GM12892 (cell line): ENCODE measurements at regions not wholly inside any gene's neighbourhood (a gene's known extent, or its start where the extent isn't known, plus 50 kb on each side); places are given as distances from the start of the nearest gene placed in this dataset.
"Not testable (repeated sequence)": the region's sequence is repeated elsewhere in the genome, so short reads cannot be mapped to it uniquely, and the experiment has no call there.

Experiments used
- DNase-seq: peaks from one replicate; pipeline ENCODE4 v3.0.0; 2011; ENCODE audit not compliant: insufficient read length
- FAIRE-seq: peaks from 2 replicates; lab custom pipeline; 2011; peaks lifted over from hg19 to GRCh38; lab: Jason Lieb, UNC
- POLR2A ChIP-seq: IDR thresholded peaks from 2 replicates; pipeline ENCODE4 v1.6.1; 2011; ENCODE audit warnings: low read depth, low read length, control low read depth
- POLR2AphosphoS5 ChIP-seq: IDR thresholded peaks from 2 replicates; pipeline ENCODE4 v1.6.1; 2011; ENCODE audit warnings: low read depth, low read length, control low read depth
- TAF1 ChIP-seq: IDR thresholded peaks from 2 replicates; pipeline ENCODE4 v1.6.1; 2011; ENCODE audit warnings: low read depth, mild to moderate bottlenecking, control low read depth, low read length, borderline replicate concordance

GRCh38 chr18:70732916-70733315 is 444.1 kb downstream of the SOCS6 start:
- FAIRE-seq (no peak), DNase-seq (no peak)
- TF ChIP-seq POLR2AphosphoS5 = no peak
- TF ChIP-seq POLR2A = no peak
- TF ChIP-seq TAF1 = no peak

DNA sequence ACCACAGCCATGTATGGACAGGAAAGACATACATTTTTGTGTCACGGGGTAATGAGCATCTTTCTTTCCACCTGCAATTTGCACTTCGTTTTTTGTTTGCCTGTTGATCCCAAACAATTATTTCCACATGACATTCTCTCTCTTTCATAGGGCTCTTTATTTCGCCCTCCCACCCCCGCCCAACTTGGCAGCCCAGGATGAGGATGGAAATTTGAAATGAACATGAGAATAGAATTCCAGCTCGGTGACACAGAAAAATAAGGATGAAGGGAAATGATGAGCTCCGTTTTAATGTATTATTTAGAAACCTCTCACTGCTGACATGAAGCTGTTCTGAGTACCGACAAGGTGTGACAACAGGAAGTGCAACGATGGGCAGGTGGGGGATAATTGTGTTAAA is 443.3 kb downstream of the SOCS6 start:
- FAIRE-seq (no peak), DNase-seq (no peak)
- no peak for TF ChIP-seq TAF1
- TF ChIP-seq POLR2A = no peak
- no peak for TF ChIP-seq POLR2AphosphoS5

- FAIRE-seq (no peak), DNase-seq (no peak)
- no peak for TF ChIP-seq POLR2AphosphoS5
- no peak for TF ChIP-seq TAF1
- TF ChIP-seq POLR2A = no peak
These were observed 431.8 kb downstream of the SOCS6 start for GRCh38 chr18:70720607-70721006.

GRCh38 chr18:70709720-70710119 is 420.9 kb downstream of the SOCS6 start:
- no peak for FAIRE-seq
- no peak for DNase-seq
- no peak for TF ChIP-seq POLR2A
- TF ChIP-seq POLR2AphosphoS5 = no peak
- no peak for TF ChIP-seq TAF1

DNA sequence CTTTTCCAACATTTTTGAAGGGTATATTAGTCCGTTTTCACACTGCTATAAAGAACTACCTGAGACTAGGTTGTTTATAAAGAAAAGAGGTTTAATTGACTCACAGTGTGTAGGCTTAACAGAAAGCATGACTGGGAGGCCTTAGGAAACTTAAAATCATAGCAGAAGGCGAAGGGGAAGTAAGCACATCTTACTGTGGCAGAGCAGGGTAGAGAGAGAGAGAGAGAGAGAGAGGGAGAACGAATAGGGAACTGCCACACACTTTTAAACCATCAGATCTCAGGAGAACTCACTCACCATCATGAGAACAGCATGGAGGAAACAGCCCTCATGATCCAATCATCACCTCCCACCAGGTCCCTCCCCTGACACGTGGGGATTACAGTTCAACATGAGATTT is 420.3 kb downstream of the SOCS6 start:
- TF ChIP-seq POLR2AphosphoS5 = no peak
- FAIRE-seq (no peak), DNase-seq (no peak)

DNA sequence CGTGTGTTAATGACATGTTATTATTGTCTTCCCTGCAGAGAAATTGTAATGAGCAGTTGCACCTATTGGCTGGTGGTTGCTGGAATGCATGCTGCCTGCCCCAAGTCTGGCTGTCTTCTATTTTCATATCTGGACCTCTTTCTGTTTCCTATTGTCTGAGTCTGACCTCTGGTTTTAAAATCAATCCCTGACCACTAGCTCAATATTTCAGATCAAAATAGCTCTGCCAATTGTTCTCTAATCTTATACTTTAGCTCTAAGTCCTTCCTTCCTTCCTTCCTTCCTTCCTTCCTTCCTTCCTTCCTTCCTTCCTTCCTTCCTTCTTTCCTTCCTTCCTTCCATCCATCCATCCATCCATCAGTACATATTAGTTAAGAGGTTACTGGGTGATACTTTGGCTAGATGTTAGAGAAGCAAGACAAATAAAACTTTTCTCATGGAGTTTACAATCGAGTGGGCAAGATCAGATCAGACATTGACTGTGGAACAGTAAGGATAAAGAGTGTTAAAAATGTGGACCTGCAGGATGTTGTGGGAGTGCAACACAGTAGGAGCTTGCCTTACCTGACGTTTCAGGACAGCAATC is 417.1 kb downstream of the SOCS6 start:
- DNase-seq = no peak
- TF ChIP-seq TAF1 = no peak
- TF ChIP-seq POLR2AphosphoS5 = no peak
- TF ChIP-seq POLR2A = no peak
- no peak for FAIRE-seq

DNA sequence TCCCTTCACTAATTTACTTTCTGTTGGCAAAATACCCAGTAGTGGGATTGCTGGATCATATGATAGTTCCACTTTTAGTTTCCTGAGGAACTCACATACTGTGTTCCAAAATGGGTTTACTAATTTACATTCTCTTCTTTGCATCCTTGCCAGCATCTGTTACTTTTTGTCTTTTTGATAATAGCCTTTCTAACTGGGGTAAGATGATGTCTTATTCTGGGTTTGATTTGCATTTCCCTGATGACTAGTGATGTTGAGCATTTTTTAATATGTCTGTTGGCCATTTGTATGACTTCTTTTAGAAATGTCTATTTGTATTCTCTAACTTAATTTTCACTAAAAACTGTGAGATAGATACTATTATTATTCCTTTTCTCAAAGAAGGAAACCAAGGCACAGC is 411.7 kb downstream of the SOCS6 start:
- FAIRE-seq (no peak), DNase-seq (no peak)
- TF ChIP-seq POLR2A (no peak), POLR2AphosphoS5 (no peak), TAF1 (no peak)

DNA sequence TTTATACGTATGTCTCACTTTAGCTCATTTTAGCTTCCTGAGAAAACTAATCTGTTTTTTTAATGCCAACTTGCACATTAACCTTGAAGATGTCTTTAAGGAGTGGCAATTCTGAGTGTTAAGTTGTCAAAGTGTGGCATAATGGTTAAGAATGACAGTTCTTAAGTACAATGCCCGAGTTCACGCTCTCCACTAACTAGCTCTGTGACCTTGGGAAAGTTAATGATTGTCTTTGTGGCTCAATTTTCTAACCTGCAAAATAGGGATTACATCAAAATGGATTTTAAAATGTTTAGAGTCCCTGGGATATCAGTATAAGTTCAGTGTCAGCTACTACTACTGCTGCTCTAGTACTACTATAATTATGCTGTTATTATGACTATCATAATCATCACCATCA is 409.7 kb downstream of the SOCS6 start:
- FAIRE-seq = no peak
- TF ChIP-seq POLR2A = no peak
- TF ChIP-seq TAF1 = no peak
- TF ChIP-seq POLR2AphosphoS5 = no peak

DNA sequence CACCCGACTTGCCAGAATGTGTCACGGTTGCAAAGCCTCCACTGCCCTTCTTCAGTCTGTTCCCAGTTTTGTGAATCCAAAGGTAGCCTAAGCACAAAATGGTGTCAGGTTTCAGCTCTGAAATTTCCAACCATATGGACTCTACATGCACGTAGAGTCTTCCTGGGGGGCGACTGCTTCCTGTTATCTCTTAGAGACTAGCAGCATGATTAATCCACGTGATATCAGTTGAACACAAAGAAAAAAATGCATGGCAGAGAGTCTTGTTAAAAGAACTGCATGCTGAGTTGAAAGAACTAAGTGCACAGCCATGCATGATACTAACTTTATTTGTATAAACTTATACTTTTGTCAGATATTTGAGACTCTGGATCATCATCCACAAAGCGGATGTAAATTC is 404.4 kb downstream of the SOCS6 start:
- DNase-seq = no peak
- no peak for TF ChIP-seq TAF1
- no peak for TF ChIP-seq POLR2AphosphoS5
- no peak for TF ChIP-seq POLR2A
- no peak for FAIRE-seq

More for the DNA sequence above, 409.7 kb downstream of the SOCS6 start:
- no peak for DNase-seq

DNA sequence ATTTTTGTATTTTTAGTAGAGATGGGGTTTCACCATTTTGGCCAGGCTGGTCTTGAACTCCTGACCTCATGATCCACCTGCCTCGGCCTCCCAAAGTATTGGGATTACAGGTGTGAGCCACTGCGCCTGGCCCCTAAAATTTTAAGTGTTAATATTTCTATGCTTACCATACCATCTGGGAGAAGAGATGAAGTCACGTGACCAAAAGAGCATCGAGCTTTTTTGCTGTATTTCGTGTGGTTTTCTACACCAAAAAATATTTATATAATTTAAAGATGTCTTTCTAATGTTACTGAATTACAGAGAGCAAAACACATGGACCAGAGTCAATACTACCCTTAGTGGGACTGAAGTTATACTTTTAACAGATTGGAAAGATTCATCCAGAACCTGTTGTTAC is 400.9 kb downstream of the SOCS6 start:
- FAIRE-seq = not testable (repeated sequence)

DNA sequence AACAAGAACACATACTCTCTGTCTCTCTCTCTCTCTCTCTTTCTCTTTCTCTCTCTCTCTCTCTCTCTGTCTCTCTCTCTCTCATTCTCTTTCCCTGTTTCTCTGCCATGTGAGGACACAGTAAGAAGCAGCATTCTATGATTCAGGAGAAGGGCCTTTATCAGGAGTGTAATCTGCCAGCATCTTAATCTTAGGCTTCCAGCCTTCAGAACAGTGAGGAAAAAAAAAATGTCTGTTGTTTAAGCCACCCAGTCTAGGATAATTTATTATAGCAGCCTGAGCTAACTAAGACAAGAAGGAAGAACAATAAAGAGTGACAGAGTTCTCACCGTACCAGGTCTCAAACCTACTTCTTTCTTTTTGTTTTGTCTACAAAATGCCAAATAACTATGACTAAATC is 399.4 kb downstream of the SOCS6 start:
- DNase-seq (no peak), FAIRE-seq (no peak)
- TF ChIP-seq POLR2AphosphoS5 (no peak), TAF1 (no peak), POLR2A (no peak)

More for the DNA sequence above, 400.9 kb downstream of the SOCS6 start:
- DNase-seq = not testable (repeated sequence)

- DNase-seq (no peak), FAIRE-seq (no peak)
- no peak for TF ChIP-seq POLR2A
- TF ChIP-seq POLR2AphosphoS5 = no peak
- TF ChIP-seq TAF1 = no peak
These were observed 396.0 kb downstream of the SOCS6 start for GRCh38 chr18:70684821-70685220.

GRCh38 chr18:70683263-70683662 is 394.4 kb downstream of the SOCS6 start:
- no peak for TF ChIP-seq POLR2A
- TF ChIP-seq TAF1 = no peak
- TF ChIP-seq POLR2AphosphoS5 = no peak
- no peak for DNase-seq
- FAIRE-seq = no peak

DNA sequence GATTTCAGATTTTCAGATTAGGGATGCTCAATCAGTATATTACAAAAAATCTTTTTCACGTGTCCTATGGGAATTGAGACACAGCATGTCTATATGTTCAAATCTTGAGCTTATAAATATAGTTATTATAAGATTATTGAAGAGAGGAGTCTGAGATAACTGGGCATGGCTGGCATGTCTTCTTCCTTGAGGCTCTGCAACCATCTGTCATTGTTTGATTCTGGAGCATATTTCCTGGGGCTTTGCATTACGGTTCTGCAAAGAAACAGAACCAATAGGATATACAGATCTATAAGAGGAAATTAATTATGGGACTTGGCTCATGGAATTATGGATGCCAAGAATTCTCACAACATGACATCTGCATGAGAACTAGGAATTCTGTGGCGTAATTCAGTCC is 386.1 kb downstream of the SOCS6 start:
- no peak for TF ChIP-seq POLR2A
- no peak for TF ChIP-seq TAF1
- no peak for TF ChIP-seq POLR2AphosphoS5
- FAIRE-seq = no peak
- no peak for DNase-seq
